ENCODE measurements at regions not wholly inside any gene's neighbourhood (a gene's known extent, or its start where the extent isn't known, plus 50 kb on each side); places are given as distances from the start of the nearest gene placed in this dataset.
"Not testable (repeated sequence)": the region's sequence is repeated elsewhere in the genome, so short reads cannot be mapped to it uniquely, and the experiment has no call there.

- no peak for DNase-seq
These were observed 99.9 kb downstream of the AREG start for GRCh38 chr4:74544655-74545361.

- DNase-seq = no peak
These were observed 100.5 kb downstream of the AREG start for GRCh38 chr4:74545448-74545847.

- no peak for DNase-seq
These were observed 101.1 kb downstream of the AREG start for GRCh38 chr4:74546057-74546456.

GRCh38 chr4:74547042-74547441 lies 102.1 kb downstream of the AREG start:
- DNase-seq = no peak

- DNase-seq = no peak
These were observed 103.6 kb downstream of the AREG start for GRCh38 chr4:74548561-74548960.

GRCh38 chr4:74549936-74550335 lies 105.0 kb downstream of the AREG start:
- DNase-seq = no peak

- no peak for DNase-seq
These were observed 110.3 kb downstream of the AREG start for GRCh38 chr4:74555231-74555630.

GRCh38 chr4:74555843-74556242 lies 110.9 kb downstream of the AREG start:
- DNase-seq = no peak

- no peak for DNase-seq
These were observed 114.9 kb downstream of the AREG start for GRCh38 chr4:74559853-74560252.

- no peak for DNase-seq
These were observed 123.0 kb downstream of the AREG start for GRCh38 chr4:74567981-74568380.

GRCh38 chr4:74570095-74570494 lies 125.2 kb downstream of the AREG start:
- no peak for DNase-seq

GRCh38 chr4:74578329-74578728 lies 133.4 kb downstream of the AREG start:
- no peak for DNase-seq

GRCh38 chr4:74578865-74579264 lies 133.9 kb downstream of the AREG start:
- DNase-seq = not testable (repeated sequence)

GRCh38 chr4:74583089-74583700 lies 138.3 kb downstream of the AREG start:
- DNase-seq = no peak

GRCh38 chr4:74583757-74584156 lies 138.8 kb downstream of the AREG start:
- no peak for DNase-seq

- no peak for DNase-seq
These were observed 143.4 kb downstream of the AREG start for GRCh38 chr4:74588350-74588749.

GRCh38 chr4:74590476-74590875 lies 145.5 kb downstream of the AREG start:
- no peak for DNase-seq

- no peak for DNase-seq
These were observed 153.8 kb downstream of the AREG start for GRCh38 chr4:74598611-74599325.

- no peak for DNase-seq
These were observed 158.2 kb downstream of the AREG start for GRCh38 chr4:74603186-74603585.

GRCh38 chr4:74608151-74608949 lies 163.4 kb downstream of the AREG start:
- DNase-seq = no peak

- DNase-seq = no peak
These were observed 165.6 kb downstream of the AREG start for GRCh38 chr4:74610491-74610890.

GRCh38 chr4:74612837-74613236 lies 167.9 kb downstream of the AREG start:
- no peak for DNase-seq

GRCh38 chr4:74613266-74613665 lies 168.3 kb downstream of the AREG start:
- DNase-seq = no peak
